Smooth muscle cell (in vitro differentiated cells): ENCODE measurements at regions not wholly inside any gene's neighbourhood (a gene's known extent, or its start where the extent isn't known, plus 50 kb on each side); places are given as distances from the start of the nearest gene placed in this dataset.

Source experiments
- DNase-seq: peaks from one replicate; lab custom pipeline; 2025; ENCODE audit not compliant: unreplicated experiment; lab: John Stamatoyannopoulos, UW
- H2AFZ ChIP-seq: fragments of 200-600 bp; sonication (generic); 2 replicates; pipeline ENCODE4 v1.6.0; 2016; ENCODE audit warnings: antibody characterized with exemption, low read depth, mild to moderate bottlenecking
- H3F3A ChIP-seq: fragments of 200-600 bp; sonication (generic); 2 replicates; pipeline ENCODE4 v1.6.0; 2017; ENCODE audit warnings: antibody characterized with exemption, low read depth
- H3K27ac ChIP-seq: fragments of 200-600 bp; sonication (generic); 2 replicates; pipeline ENCODE4 v1.5.1; 2016; ENCODE audit warnings: low read depth, mild to moderate bottlenecking
- H3K27me3 ChIP-seq: fragments of 200-600 bp; sonication (generic); 2 replicates; pipeline ENCODE4 v1.6.1; 2016; ENCODE audit warnings: low read depth, mild to moderate bottlenecking
- H3K36me3 ChIP-seq: fragments of 200-600 bp; sonication (generic); 2 replicates; pipeline ENCODE4 v1.5.1; 2016; ENCODE audit warnings: low read depth
- H3K4me1 ChIP-seq: fragments of 200-600 bp; sonication (generic); 2 replicates; pipeline ENCODE4 v1.5.1; 2016; ENCODE audit warnings: low read depth
- H3K4me2 ChIP-seq: fragments of 200-600 bp; sonication (generic); 2 replicates; pipeline ENCODE4 v1.6.0; 2016; ENCODE audit warnings: mild to moderate bottlenecking
- H3K4me3 ChIP-seq: fragments of 200-600 bp; sonication (generic); 2 replicates; pipeline ENCODE4 v1.5.1; 2016; ENCODE audit warnings: mild to moderate bottlenecking
- H3K79me2 ChIP-seq: fragments of 200-600 bp; sonication (generic); 2 replicates; pipeline ENCODE4 v1.6.0; 2016; ENCODE audit warnings: low read depth, mild to moderate bottlenecking
- H3K9ac ChIP-seq: fragments of 200-600 bp; sonication (generic); 2 replicates; pipeline ENCODE4 v1.6.0; 2016; ENCODE audit warnings: low read depth
- H3K9me3 ChIP-seq: fragments of 200-600 bp; sonication (generic); replicated peaks from 2 replicates; pipeline ENCODE4 v1.5.1; 2016; ENCODE audit warnings: low read depth
- H4K20me1 ChIP-seq: fragments of 200-600 bp; sonication (generic); 2 replicates; pipeline ENCODE4 v1.6.0; 2016; ENCODE audit warnings: low read depth
- CTCF ChIP-seq: fragments of 200-600 bp; sonication (generic); IDR thresholded peaks from 2 replicates; pipeline ENCODE4 v1.5.1; 2017; ENCODE audit warnings: borderline replicate concordance, mild to moderate bottlenecking, antibody characterized with exemption; ENCODE audit not compliant: insufficient read depth, poor library complexity, severe bottlenecking
- WGBS: methylation state at CpG from one replicate; pipeline ENCODE4 v1.1.7; 2016; ENCODE audit warnings: low lambda C conversion rate; 5-methylcytosine and 5-hydroxymethylcytosine counted together

DNA sequence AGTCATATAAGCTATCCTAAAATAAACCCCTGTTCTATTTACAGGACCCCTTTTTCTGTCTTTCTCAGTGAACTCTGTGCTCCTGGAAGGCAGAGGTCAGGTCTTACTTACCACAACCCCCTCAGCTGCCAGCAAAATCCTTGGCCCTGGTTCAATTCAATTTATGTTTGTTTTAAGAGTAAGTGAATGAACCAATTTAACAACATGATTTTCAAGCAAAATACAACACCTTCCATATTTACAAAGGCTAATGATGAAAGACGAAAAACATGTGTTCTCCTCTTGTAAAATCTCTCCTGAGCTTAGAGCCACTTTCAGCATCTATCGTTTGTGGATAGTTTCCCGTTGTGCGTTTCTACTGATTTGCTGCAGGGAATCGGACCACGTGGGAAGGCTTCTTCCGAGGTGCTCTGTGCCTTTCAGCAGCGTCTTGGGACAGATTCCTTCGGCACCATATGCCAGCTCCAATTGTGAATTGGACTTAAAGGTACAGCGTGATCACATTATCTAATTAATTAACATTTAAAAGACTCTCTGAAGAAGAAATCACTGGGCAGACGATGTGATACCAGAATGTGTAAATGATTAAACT, 411.7 kb downstream of the IRS2 start:
- no peak for DNase-seq
- no peaks in the 10 kb centered on the region for H3K79me2 ChIP-seq
- 83% methylated on average over 11 of the region's 11 CpGs for whole genome bisulfite sequencing
- TF ChIP-seq CTCF, result no peak
- no peaks in the 10 kb centered on the region for H3K9me3 ChIP-seq
- no peak overlapping the region for H3K9ac ChIP-seq
- no peaks in the 10 kb centered on the region for H3K4me1 ChIP-seq
- no peaks in the 10 kb centered on the region for H3K27me3 ChIP-seq
- H3K4me3 ChIP-seq, result no peak overlapping the region
- H3K4me2 ChIP-seq, result no peak overlapping the region
- no peak overlapping the region for H2AFZ ChIP-seq
- no peaks in the 10 kb centered on the region for H3K36me3 ChIP-seq
- no peak overlapping the region for H3K27ac ChIP-seq
- no peaks in the 10 kb centered on the region for H4K20me1 ChIP-seq
- H3F3A ChIP-seq, result no peaks in the 10 kb centered on the region

DNA sequence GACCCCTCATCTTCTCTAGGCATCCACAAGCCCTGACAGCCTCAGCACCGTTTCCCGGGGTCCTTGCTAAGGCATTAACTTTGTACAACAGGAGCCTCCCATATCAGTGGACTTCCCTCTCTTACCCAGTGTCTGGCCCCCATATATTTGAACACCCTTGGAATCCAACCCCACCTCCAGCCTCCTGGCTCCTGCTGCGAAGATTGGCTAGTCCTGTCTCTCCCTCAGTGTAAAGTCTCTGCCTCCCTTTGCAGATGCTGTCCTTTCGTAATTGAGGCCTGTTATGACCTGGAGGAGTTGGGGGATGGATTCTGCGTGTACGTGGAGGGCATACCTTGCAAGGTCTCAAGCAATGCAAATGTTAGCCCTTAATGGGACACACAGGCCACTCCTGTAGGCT, 413.7 kb downstream of the IRS2 start:
- H3K9ac ChIP-seq, result no peak overlapping the region
- whole genome bisulfite sequencing, result 95% methylated on average over 6 of the region's 6 CpGs
- peaks cover 7% of the 10 kb centered on the region for H3K4me1 ChIP-seq
- no peak overlapping the region for H3K4me3 ChIP-seq
- no peak overlapping the region for H3K27ac ChIP-seq
- no peak for TF ChIP-seq CTCF
- H3K9me3 ChIP-seq, result no peaks in the 10 kb centered on the region
- H3K27me3 ChIP-seq, result no peaks in the 10 kb centered on the region
- H3K79me2 ChIP-seq, result no peaks in the 10 kb centered on the region
- no peak overlapping the region for H3K4me2 ChIP-seq
- no peaks in the 10 kb centered on the region for H3K36me3 ChIP-seq
- H2AFZ ChIP-seq, result no peak overlapping the region
- no peaks in the 10 kb centered on the region for H4K20me1 ChIP-seq
- H3F3A ChIP-seq, result no peaks in the 10 kb centered on the region
- DNase-seq, result no peak

- Histone ChIP-seq H3K27me3 (no peaks in the 10 kb centered on the region), H2AFZ (no peak overlapping the region), H3K9ac (no peak overlapping the region), H3K4me2 (no peak overlapping the region), H4K20me1 (no peaks in the 10 kb centered on the region), H3K4me1 (peaks cover 19% of the 10 kb centered on the region), H3K36me3 (no peaks in the 10 kb centered on the region), H3K9me3 (no peaks in the 10 kb centered on the region), H3K4me3 (no peak overlapping the region), H3F3A (no peaks in the 10 kb centered on the region), H3K79me2 (no peaks in the 10 kb centered on the region), H3K27ac (no peak overlapping the region)
- no peak for TF ChIP-seq CTCF
- no peak for DNase-seq
- 89% methylated on average over 8 of the region's 8 CpGs for WGBS
These were observed 415.3 kb downstream of the IRS2 start for GRCh38 chr13:109371066-109371465.

DNA sequence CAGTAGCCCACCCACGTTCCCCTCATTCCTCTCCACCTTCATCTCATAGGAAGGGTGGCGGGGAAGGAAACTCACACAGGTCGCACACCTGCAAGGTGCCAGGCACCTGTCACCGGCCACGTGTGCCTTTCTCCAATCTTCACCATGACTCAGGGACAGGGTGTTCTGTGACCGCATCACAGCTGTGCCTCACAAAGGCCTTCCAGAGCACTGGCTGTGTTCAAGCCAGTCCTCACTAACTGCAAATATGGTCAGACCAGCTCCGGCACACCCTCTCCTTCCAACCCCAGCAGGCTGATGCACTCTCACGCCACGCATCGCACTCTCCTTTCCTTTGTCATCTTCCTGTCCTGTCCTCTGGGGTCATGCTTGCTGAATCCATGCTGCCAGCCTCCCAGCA, 415.9 kb downstream of the IRS2 start:
- no peaks in the 10 kb centered on the region for H3K36me3 ChIP-seq
- H3K4me3 ChIP-seq, result no peak overlapping the region
- H3K27ac ChIP-seq, result no peak overlapping the region
- no peak for DNase-seq
- no peaks in the 10 kb centered on the region for H3K9me3 ChIP-seq
- H3K4me2 ChIP-seq, result no peak overlapping the region
- H3K9ac ChIP-seq, result no peak overlapping the region
- H3F3A ChIP-seq, result no peaks in the 10 kb centered on the region
- TF ChIP-seq CTCF, result no peak
- no peak overlapping the region for H2AFZ ChIP-seq
- no peaks in the 10 kb centered on the region for H4K20me1 ChIP-seq
- no peaks in the 10 kb centered on the region for H3K79me2 ChIP-seq
- no peaks in the 10 kb centered on the region for H3K27me3 ChIP-seq
- 96% methylated on average over 10 of the region's 10 CpGs for WGBS
- H3K4me1 ChIP-seq, result peaks cover 19% of the 10 kb centered on the region
